GM12892 (cell line): ENCODE measurements at regions not wholly inside any gene's neighbourhood (a gene's known extent, or its start where the extent isn't known, plus 50 kb on each side); places are given as distances from the start of the nearest gene placed in this dataset.

Experiments used
- POLR2AphosphoS5 ChIP-seq: IDR thresholded peaks from 2 replicates; pipeline ENCODE4 v1.6.1; 2011; ENCODE audit warnings: low read depth, low read length, control low read depth
- TAF1 ChIP-seq: IDR thresholded peaks from 2 replicates; pipeline ENCODE4 v1.6.1; 2011; ENCODE audit warnings: low read depth, mild to moderate bottlenecking, control low read depth, low read length, borderline replicate concordance

DNA sequence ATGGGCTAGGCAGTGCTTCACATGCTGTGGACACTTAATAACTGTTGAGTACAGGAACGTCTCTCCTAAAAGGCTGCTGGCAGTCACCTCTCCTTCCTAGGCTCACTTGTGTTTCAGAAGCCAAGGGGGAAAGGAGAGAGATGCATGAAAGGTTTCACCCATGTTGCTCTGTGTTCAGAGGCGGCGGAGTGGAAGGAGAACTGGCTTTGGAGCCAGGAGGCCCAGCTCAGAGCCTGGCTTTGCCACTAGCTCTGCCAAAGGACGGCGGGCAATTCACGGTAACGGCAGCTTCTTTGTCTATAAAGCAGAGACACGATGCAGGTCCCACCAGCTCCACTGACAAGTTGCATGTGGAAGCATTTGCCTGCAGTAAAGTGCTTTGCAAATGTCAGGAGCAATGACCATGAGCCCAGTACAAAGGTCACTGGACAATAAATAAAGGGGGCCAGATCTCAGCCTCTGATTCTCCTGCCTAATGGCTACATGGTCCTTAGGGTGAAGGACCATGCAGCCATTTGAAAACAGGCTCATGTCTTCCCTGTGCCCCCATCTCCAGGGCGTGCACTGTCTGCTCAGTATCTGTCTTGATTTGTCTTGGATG lies 171.7 kb upstream of the TLE3 start:
- TF ChIP-seq TAF1 (no peak), POLR2AphosphoS5 (no peak)
